Esophagus squamous epithelium (tissue), 4 donors: ENCODE measurements at regions not wholly inside any gene's neighbourhood (a gene's known extent, or its start where the extent isn't known, plus 50 kb on each side); places are given as distances from the start of the nearest gene placed in this dataset.

Experiments used
- CTCF ChIP-seq, 6 experiments: fragments of 450-650 bp in 4 of 6; fragments of 200-600 bp in 2 of 6; sonication (generic) in 2 of 6; IDR thresholded peaks; one replicate each; pipeline ENCODE4 v1.5.1; 2016 to 2019; ENCODE audit warnings: antibody characterized with exemption in 6 of 6, mild to moderate bottlenecking in 4 of 6, moderate library complexity in 4 of 6
- POLR2A ChIP-seq, 4 donors: fragments of 450-650 bp; IDR thresholded peaks; one replicate each; pipeline ENCODE4 v1.6.1; 2017; ENCODE audit warnings: antibody characterized with exemption in 4 of 4, mild to moderate bottlenecking in 4 of 4, moderate library complexity in 3 of 4

DNA sequence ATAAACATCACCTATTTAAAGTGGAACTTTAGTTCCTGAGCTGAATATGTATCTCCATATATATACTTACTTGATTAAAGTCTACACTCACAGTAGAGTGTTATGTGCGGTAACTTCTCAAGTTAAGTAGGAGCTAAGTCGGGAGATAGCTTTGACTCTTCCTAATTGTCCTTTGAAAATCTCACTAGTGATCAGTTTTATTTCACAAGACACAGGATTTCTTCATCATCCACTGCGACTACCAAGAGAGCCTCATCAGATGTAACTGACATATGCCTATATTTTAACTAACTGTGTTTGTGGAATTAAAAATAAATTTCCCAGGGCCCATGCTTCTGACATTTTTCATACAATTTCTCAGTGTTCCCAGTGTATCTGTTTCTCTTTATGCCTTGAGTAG lies 1664.0 kb downstream of the EFNB2 start:
- TF ChIP-seq CTCF (IDR thresholded peaks at IDR 0.05) = no peak
- TF ChIP-seq POLR2A (IDR thresholded peaks at IDR 0.05) = no peak
